Kidney (tissue), 13 donors: ENCODE measurements at regions not wholly inside any gene's neighbourhood (a gene's known extent, or its start where the extent isn't known, plus 50 kb on each side); places are given as distances from the start of the nearest gene placed in this dataset.

Experiments
- DNase-seq, 5 donors: peaks; one replicate each; pipeline ENCODE4 v3.0.0-alpha.2; 2013 to 2020
- FAIRE-seq: peaks from 2 replicates; lab custom pipeline; 2012; peaks lifted over from hg19 to GRCh38; lab: Jason Lieb, UNC
- H3K27ac ChIP-seq, 2 donors: one replicate each; pipeline ENCODE4 v1.7.0; 2013; ENCODE audit warnings: low read depth in 2 of 2, low read length in 2 of 2, inconsistent platforms in 1 of 2
- H3K27me3 ChIP-seq: one replicate; pipeline ENCODE4 v1.7.1; 2013; ENCODE audit warnings: low read length, inconsistent platforms; ENCODE audit not compliant: control insufficient read depth, insufficient read depth
- H3K36me3 ChIP-seq, 3 donors: one replicate each; pipeline versions ENCODE4 v1.7.0 to v1.7.1; 2013; ENCODE audit warnings: low read length in 3 of 3, control low read depth in 1 of 3, inconsistent platforms in 1 of 3; ENCODE audit not compliant: insufficient read depth in 3 of 3, control insufficient read depth in 2 of 3
- H3K4me1 ChIP-seq, 3 donors: one replicate each; pipeline versions ENCODE4 v1.7.0 to v1.7.1; 2013; ENCODE audit warnings: low read length in 3 of 3, inconsistent platforms in 1 of 3, low read depth in 1 of 3; ENCODE audit not compliant: control insufficient read depth in 2 of 3, insufficient read depth in 2 of 3
- H3K4me3 ChIP-seq, 3 donors: one replicate each; pipeline versions ENCODE4 v1.7.0 to v1.8.1; 2013; ENCODE audit warnings: low read length in 3 of 3, control low read depth in 1 of 3, inconsistent platforms in 1 of 3
- H3K9ac ChIP-seq, 3 donors: one replicate each; pipeline versions ENCODE4 v1.7.0 to v1.7.1; 2013; ENCODE audit warnings: low read length in 3 of 3, control low read depth in 1 of 3, inconsistent platforms in 1 of 3
- H3K9me3 ChIP-seq, 3 donors: one replicate each; pipeline versions ENCODE4 v1.7.0 to v1.7.1; 2013; ENCODE audit warnings: low read length in 3 of 3, control low read depth in 1 of 3, inconsistent platforms in 1 of 3; ENCODE audit not compliant: control insufficient read depth in 2 of 3, insufficient read depth in 1 of 3
- CTCF ChIP-seq: IDR thresholded peaks from 3 replicates; pipeline ENCODE4 v1.5.1; 2012; ENCODE audit warnings: mild to moderate bottlenecking, moderate library complexity, borderline replicate concordance; ENCODE audit not compliant: insufficient read depth; ENCODE audit errors: extremely low read depth
- intact Hi-C: fragments of 100-400 bp; cut with DNase I; formaldehyde crosslinking; loops from one replicate; pipeline ENCODE4 v1.11.1; 2022
- donor health status: control.
- donor health status: control.
- donor health status: control.
- donor health status: control.
- donor health status: control.
- donor health status: DM: yes; HTN: yes; CAD: no.
- donor health status: Normal renal cell carcinoma (clear cell type).

DNA sequence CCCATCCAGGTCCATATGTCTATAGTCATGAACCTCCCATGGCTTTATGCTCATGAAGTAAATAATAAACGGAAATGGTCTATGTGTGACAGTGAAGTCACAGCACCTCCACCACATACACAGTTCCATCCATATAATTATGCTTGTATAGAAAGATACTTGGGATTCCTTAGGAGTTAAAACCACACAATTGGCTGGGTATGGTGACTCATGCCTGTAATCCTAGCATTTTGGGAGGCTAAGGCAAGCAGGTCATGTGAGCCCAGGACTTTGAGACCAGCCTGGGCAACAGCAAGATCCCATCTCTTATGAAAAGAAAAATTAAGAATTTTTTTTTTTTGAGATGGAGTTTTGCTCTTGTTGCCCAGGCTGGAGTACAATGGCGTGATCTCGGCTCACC is 55.6 kb upstream of the RBM47 start:
- Histone ChIP-seq H3K4me3 (no peak overlapping the region), H3K9me3 (no peaks in the 10 kb centered on the region), H3K27ac (no peak overlapping the region), H3K27me3 (no peaks in the 10 kb centered on the region), H3K4me1 (peaks cover 0 to 9% (median 0%) of the 10 kb centered on the region in 3 donors), H3K36me3 (no peaks in the 10 kb centered on the region), H3K9ac (no peak overlapping the region)
- FAIRE-seq (no peak), DNase-seq (no peak)
- intact Hi-C loops = no loop called here
- no peak for TF ChIP-seq CTCF

DNA sequence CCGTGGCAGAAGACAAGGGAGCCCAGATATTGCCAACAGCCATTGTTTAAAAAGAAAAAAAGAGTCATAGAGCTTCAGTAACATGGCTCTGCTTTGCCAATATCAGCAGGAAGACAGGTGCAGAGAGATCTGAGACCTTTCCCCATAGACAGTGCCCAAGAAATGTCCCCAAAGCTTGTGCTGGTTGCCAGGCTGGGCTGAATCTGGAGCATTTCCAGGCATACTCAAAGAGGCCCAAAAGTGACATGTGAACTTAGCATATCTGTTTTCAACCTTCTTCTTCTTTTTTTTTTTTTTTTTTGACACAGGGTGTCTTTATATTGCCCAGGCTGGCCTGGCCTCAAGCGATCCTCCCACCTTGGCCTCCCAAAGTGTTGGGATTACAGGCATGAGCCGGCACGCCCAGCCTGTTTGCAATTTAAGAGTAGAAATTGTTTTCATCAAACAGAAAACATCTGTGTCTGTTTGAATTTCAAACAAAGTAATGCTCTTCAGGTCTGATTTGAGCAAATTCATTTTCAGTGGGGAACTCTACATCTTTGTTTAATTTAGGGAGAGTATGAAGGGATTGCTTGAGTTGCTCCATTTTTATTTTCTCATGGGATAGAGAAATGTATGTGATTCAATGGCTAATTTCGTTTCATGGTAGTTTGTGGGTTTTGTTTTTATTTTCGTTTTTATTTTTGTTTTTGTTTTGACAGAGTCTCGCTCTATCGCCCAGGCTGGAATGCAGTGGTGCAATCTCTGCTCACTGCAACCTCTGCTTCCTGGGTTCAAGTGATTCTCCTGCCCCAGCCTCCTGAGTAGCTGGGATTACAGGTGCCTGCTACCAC is 56.6 kb upstream of the RBM47 start:
- Histone ChIP-seq H3K36me3 (no peaks in the 10 kb centered on the region), H3K9ac (no peak overlapping the region), H3K27me3 (no peaks in the 10 kb centered on the region), H3K27ac (no peak overlapping the region), H3K4me1 (peaks cover 0 to 9% (median 0%) of the 10 kb centered on the region in 3 donors), H3K9me3 (no peaks in the 10 kb centered on the region), H3K4me3 (no peak overlapping the region)
- DNase-seq (no peak), FAIRE-seq (no peak)
- no peak for TF ChIP-seq CTCF
- intact Hi-C loops = no loop called here

DNA sequence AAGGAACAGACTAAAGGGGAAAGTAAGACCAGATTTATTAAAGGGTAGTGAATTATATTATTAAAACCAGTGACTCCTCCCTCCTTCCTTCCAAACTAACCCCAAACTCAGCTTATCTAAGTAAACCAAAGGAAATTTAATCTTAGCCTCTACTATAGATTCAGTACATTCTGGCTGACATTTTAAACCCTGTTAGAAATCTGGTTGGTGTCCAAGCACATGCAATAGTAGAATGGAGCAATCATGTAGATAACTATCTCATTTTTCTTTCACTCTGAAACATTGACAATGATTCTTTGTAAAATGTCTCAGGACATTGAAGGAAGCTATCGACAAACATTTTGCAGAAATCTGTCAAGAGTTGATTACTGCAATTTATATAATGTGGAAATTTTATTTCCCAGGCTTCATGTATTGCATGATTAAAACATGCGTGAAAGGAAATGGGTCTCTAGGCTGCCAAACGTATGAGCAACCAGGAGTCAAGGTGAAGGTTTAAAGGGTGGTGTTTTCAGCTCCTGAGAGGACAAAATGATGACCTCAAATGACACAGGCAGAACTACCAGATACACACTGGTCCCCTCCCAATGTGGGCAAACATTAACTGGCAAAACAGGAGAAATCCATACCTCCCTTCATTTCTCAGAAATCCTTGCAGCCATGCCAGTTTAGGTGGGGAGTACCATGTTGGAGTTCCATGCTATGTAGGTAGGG is 58.2 kb upstream of the RBM47 start:
- Histone ChIP-seq H3K27ac (no peak overlapping the region), H3K27me3 (no peaks in the 10 kb centered on the region), H3K9ac (no peak overlapping the region), H3K4me3 (no peak overlapping the region), H3K36me3 (no peaks in the 10 kb centered on the region), H3K9me3 (no peaks in the 10 kb centered on the region), H3K4me1 (peaks cover 0 to 4% (median 0%) of the 10 kb centered on the region in 3 donors)
- DNase-seq = no peak
- TF ChIP-seq CTCF = no peak
- intact Hi-C loops = no loop called here
- no peak for FAIRE-seq
